Naive thymus-derived CD8-positive, alpha-beta T cell (primary cell): ENCODE measurements at regions not wholly inside any gene's neighbourhood (a gene's known extent, or its start where the extent isn't known, plus 50 kb on each side); places are given as distances from the start of the nearest gene placed in this dataset.
"Not testable (repeated sequence)": the region's sequence is repeated elsewhere in the genome, so short reads cannot be mapped to it uniquely, and the experiment has no call there.

Source experiments
- ATAC-seq, 2 donors: fragments of 150-1000 bp; cut with Tn5 transposase in 1 of 2; sonication (Bioruptor Pico), chemical (Tn5 transposase) in 1 of 2; 1 replicate in 1 of 2; 2 replicates in 1 of 2; pipeline ENCODE4 v1.10.0; 2021; ENCODE audit warnings: mild to moderate bottlenecking in 2 of 2, moderate library complexity in 2 of 2
- POLR2A ChIA-PET: fragments of 350-600 bp; sonication (Branson Sonifier 250); formaldehyde crosslinking; loops from one replicate; lab custom pipeline; 2021; ENCODE audit warnings: antibody characterized with exemption; lab: Charles Lee
- DNase-seq, 10 donors: peaks; one replicate each; pipeline versions ENCODE4 v3.0.0 to v3.0.0-alpha.2; 2020 to 2022
- H3K27ac Mint-ChIP-seq, 10 donors: one replicate each; pipeline ENCODE4 v1.8.0; 2020 to 2022; ENCODE audit warnings: mild to moderate bottlenecking in 10 of 10, mixed read lengths in 10 of 10, moderate library complexity in 4 of 10, inconsistent platforms in 1 of 10
- H3K27me3 Mint-ChIP-seq, 5 donors: one replicate each; pipeline ENCODE4 v1.8.0; 2021 to 2022; ENCODE audit warnings: mixed read lengths in 5 of 5
- H3K36me3 Mint-ChIP-seq, 3 donors: one replicate each; pipeline ENCODE4 v1.8.0; 2020 to 2022; ENCODE audit warnings: mixed read lengths in 3 of 3, mild to moderate bottlenecking in 2 of 3, inconsistent platforms in 1 of 3
- H3K4me1 Mint-ChIP-seq, 4 donors: one replicate each; pipeline ENCODE4 v1.8.0; 2021 to 2022; ENCODE audit warnings: mixed read lengths in 4 of 4
- H3K4me3 Mint-ChIP-seq, 10 donors: one replicate each; pipeline ENCODE4 v1.8.0; 2020 to 2022; ENCODE audit warnings: mild to moderate bottlenecking in 10 of 10, mixed read lengths in 10 of 10, moderate library complexity in 6 of 10, inconsistent platforms in 1 of 10
- H3K9me3 Mint-ChIP-seq, 9 donors: one replicate each; pipeline ENCODE4 v1.8.0; 2020 to 2022; ENCODE audit warnings: mixed read lengths in 9 of 9, mild to moderate bottlenecking in 3 of 9, inconsistent platforms in 1 of 9, moderate library complexity in 1 of 9

GRCh38 chr4:155450676-155451075 lies 73.9 kb upstream of the MAP9 start:
- H3K4me3 Mint-ChIP-seq, result no peak overlapping the region
- H3K36me3 Mint-ChIP-seq, result no peaks in the 10 kb centered on the region
- H3K4me1 Mint-ChIP-seq, result no peaks in the 10 kb centered on the region
- DNase-seq (no peak), ATAC-seq (no peak)
- H3K27ac Mint-ChIP-seq, result no peak overlapping the region
- POLR2A ChIA-PET, result no interaction called here
- H3K27me3 Mint-ChIP-seq, result peaks cover 0 to 3% (median 0%) of the 10 kb centered on the region in 5 donors
- H3K9me3 Mint-ChIP-seq, result no peaks in the 10 kb centered on the region

DNA sequence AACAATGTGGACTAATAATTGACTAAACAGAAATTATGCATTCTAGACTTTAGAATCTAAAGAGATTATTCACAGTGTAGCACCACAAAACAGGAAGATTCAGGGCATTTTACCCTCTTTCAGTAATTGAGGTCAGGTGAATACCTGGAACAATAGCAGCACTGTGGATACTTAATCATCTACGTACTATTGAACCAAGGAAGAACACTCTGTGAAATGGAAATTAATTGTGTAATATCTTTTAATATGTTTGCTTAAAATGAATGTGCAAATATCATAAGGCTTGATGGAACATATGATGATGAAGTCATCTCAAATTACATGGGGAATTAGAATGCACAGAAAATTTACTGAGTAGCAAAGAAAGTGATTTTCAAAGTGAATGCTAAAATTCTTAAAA lies 68.5 kb upstream of the MAP9 start:
- no peaks in the 10 kb centered on the region for H3K36me3 Mint-ChIP-seq
- peaks cover 0 to 4% (median under 1%) of the 10 kb centered on the region in 4 donors for H3K4me1 Mint-ChIP-seq
- no peaks in the 10 kb centered on the region for H3K9me3 Mint-ChIP-seq
- POLR2A ChIA-PET, result no interaction called here
- ATAC-seq, result no peak
- no peak for DNase-seq
- H3K4me3 Mint-ChIP-seq, result no peak overlapping the region
- H3K27ac Mint-ChIP-seq, result no peak overlapping the region
- peaks cover 10 to 25% (median 13%) of the 10 kb centered on the region in 5 donors for H3K27me3 Mint-ChIP-seq

DNA sequence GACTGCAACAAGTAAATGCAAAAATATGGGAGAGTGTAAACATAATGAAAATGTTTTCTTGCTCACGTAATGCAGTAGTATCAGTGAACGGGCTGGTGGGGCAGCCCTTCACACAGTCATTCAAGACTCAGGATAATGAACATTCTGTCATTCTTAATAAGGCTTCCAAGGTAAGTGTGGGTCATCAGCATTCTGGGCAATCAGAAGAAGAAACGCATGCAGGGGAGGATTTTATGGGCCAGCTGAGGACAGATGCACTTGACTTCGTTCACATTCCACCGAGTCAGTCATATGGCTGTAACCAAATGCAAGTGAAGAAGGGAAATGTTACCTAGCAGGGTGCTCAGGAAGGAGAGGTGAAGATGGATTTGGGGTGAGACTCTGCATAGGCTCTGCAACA lies 68.0 kb upstream of the MAP9 start:
- POLR2A ChIA-PET, result no interaction called here
- H3K4me1 Mint-ChIP-seq, result peaks cover 0 to 4% (median under 1%) of the 10 kb centered on the region in 4 donors
- peaks cover 10 to 25% (median 15%) of the 10 kb centered on the region in 5 donors for H3K27me3 Mint-ChIP-seq
- ATAC-seq, result no peak
- no peak overlapping the region for H3K4me3 Mint-ChIP-seq
- no peak overlapping the region for H3K27ac Mint-ChIP-seq
- H3K36me3 Mint-ChIP-seq, result no peaks in the 10 kb centered on the region
- no peaks in the 10 kb centered on the region for H3K9me3 Mint-ChIP-seq
- no peak for DNase-seq

DNA sequence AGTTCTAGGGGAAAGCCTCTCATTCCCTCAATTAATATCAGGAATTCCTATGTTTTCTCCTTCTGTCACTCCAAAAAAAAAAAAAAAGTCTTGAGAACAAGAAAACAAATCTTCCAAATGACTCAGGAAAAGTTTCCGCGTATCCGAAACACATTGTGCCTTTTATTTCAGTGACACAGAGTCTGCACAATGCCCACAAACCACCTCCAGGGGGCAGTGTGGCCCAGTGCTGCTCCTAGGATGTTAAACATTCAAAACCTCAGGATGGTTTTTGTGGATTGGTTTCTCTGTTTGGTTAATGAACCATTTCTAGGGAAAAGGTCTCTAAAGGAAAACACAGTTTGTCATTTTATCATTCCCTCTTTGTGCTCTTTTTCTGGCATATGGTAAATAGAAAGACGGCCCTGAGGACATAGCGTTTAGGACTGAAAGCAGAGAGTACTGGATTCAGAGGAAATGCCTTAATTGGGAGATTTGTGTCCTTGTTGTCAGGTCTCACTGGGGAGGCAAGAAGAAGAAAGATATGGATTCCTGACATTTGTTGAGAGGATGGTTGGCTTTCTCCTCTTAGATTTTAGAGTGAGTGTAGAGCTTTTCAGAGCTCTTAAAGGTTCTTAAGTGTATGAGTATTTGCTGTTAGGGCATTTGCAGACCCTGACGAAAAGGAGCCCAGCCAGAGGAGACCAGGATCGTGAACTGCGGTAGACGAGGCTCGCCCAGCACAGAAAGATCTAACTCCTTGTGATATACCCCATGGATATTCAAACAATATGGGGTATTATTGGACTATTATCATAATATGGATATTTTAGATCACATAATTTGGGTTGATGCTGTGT lies 65.7 kb upstream of the MAP9 start:
- Mint-ChIP-seq H3K4me3 (no peak overlapping the region), H3K27ac (peak overlapping the region in 1 of 10 donors; percentile 0), H3K9me3 (no peaks in the 10 kb centered on the region), H3K4me1 (peaks cover 0 to 4% (median under 1%) of the 10 kb centered on the region in 4 donors), H3K36me3 (no peaks in the 10 kb centered on the region), H3K27me3 (peaks cover 9 to 21% (median 18%) of the 10 kb centered on the region in 5 donors)
- DNase-seq, result peak in 9 of 10 donors; percentile 2 to 64 (median 44)
- POLR2A ChIA-PET, result no interaction called here
- ATAC-seq, result peak in 1 of 2 donors; percentile 54

DNA sequence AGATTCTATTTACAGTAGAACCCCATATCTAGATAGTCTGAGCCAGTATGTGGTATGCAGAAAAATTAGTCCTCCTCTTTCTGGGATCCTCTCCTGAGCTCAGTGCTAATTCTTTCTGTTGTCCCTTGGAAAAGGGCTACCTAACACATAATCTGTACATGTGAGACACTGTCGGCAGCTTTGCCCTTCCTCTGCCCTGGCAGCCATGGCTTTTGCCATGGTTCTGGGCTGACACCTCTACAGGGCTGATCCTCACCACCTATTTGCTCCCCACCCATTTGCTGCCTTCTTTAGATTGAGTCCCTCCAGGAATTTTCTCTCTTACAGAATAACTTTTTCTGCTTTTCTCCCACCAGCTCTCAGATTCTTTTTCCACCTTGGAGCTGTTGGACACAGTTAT lies 64.7 kb upstream of the MAP9 start:
- H3K27me3 Mint-ChIP-seq, result peaks cover 9 to 21% (median 18%) of the 10 kb centered on the region in 5 donors
- no peaks in the 10 kb centered on the region for H3K9me3 Mint-ChIP-seq
- H3K27ac Mint-ChIP-seq, result no peak overlapping the region
- POLR2A ChIA-PET, result no interaction called here
- no peaks in the 10 kb centered on the region for H3K36me3 Mint-ChIP-seq
- H3K4me3 Mint-ChIP-seq, result no peak overlapping the region
- ATAC-seq, result no peak
- DNase-seq, result no peak
- peaks cover 0 to 4% (median under 1%) of the 10 kb centered on the region in 4 donors for H3K4me1 Mint-ChIP-seq

DNA sequence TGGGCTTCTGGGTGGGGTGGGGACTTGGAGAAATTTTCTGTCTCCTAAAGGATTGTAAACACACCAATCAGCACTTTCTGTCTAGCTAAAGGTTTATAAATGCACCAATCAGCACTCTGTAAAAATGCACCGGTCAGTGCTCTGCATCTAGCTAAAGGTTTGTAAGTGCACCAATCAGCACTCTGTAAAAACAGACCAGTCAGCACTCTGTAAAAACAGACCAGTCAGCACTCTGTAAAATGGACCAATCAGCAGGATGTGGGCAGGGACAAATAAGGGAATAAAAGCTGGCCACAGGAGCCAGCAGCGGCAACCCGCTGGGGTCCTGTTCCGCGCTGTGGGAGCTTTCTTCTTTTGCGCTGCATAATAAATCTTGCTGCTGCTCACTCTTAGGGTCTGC lies 63.0 kb upstream of the MAP9 start:
- H3K36me3 Mint-ChIP-seq, H3K4me3 Mint-ChIP-seq, H3K9me3 Mint-ChIP-seq, DNase-seq, H3K27ac Mint-ChIP-seq, POLR2A ChIA-PET, ATAC-seq, H3K4me1 Mint-ChIP-seq: not testable (repeated sequence)
- peaks cover 9 to 23% (median 18%) of the 10 kb centered on the region in 5 donors for H3K27me3 Mint-ChIP-seq

- Mint-ChIP-seq H3K27ac (no peak overlapping the region), H3K4me3 (no peak overlapping the region), H3K36me3 (no peaks in the 10 kb centered on the region), H3K4me1 (no peaks in the 10 kb centered on the region), H3K9me3 (no peaks in the 10 kb centered on the region), H3K27me3 (peaks cover 0 to 9% (median 6%) of the 10 kb centered on the region in 5 donors)
- DNase-seq, result no peak
- POLR2A ChIA-PET, result interaction anchor here (0.6 kb wide), 1 partner anchor 358 kb away, joined by 3 read pairs; no protein-coding TSS in a partner anchor
- ATAC-seq, result no peak
Observed at GRCh38 chr4:155434904-155435303, 58.1 kb upstream of the MAP9 start.

DNA sequence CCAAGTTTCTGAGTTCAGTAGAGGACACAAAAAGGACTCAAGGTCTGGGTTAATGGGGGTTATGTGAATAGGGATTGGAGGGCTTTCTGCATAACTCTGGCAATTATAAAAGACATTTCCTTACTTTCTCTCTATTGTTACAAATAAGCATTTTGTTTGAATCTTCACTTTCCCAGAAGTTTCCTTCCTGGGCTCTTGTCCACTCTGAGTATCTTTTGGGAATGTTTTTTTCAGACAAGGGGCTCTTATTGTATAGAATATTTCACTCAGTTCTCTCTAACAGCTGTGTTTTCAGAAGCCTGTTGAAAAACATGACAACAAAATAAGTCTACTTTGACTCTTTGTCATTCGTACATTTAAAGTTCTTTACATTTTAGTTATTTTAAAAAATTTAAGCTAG lies 57.6 kb upstream of the MAP9 start:
- DNase-seq, result no peak
- Mint-ChIP-seq H3K4me1 (no peaks in the 10 kb centered on the region), H3K4me3 (no peak overlapping the region), H3K27ac (no peak overlapping the region), H3K36me3 (no peaks in the 10 kb centered on the region), H3K27me3 (peaks cover 0 to 11% (median 6%) of the 10 kb centered on the region in 5 donors), H3K9me3 (no peaks in the 10 kb centered on the region)
- POLR2A ChIA-PET, result no interaction called here
- ATAC-seq, result no peak

GRCh38 chr4:155433636-155434360 lies 57.0 kb upstream of the MAP9 start:
- peaks cover 0 to 13% (median 6%) of the 10 kb centered on the region in 5 donors for H3K27me3 Mint-ChIP-seq
- POLR2A ChIA-PET, result no interaction called here
- no peak overlapping the region for H3K27ac Mint-ChIP-seq

DNA sequence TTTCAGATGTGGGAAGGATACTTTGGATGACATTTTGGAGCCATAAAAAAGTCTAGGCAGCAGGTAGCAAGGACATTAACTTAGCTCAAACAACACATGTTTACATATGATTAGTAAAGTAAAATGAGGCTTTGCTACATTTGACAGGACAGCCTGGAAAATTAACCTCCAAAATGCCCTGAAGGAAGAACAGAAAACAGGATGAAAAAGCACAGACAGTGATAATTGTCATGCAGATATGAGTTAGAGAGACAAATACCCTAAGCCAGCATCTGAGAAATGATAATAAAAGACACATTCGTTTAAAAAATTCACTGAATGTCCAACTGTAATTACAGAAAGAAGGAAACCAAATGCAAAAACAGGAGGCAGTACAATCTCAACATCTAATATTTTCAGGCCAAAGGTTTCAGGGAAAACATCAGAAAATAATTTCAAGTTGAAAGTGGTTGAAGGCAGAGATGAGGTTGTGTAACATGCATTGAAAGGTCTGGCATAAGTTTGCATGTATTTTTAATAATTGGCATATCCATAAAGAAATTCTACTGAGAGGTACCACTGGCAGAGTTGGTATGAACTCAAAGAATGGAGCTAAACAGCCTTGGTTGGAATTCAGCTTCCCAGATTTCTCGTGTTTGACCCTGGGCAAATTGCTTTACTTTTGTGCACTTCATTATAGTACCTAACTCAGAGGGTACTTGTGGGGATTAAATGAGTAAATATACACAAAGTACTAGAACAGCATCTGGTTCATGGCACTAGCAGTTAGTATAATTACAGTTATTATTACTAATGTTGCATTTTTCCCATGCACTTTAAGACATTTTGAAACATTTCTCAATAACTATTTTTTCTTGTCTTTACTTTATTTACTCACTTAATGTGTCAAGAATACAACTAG lies 54.4 kb upstream of the MAP9 start:
- Mint-ChIP-seq H3K36me3 (no peaks in the 10 kb centered on the region), H3K4me3 (no peak overlapping the region), H3K9me3 (peaks cover 0 to 24% (median 10%) of the 10 kb centered on the region in 9 donors), H3K4me1 (no peaks in the 10 kb centered on the region), H3K27ac (no peak overlapping the region), H3K27me3 (peaks cover 0 to 13% (median 2%) of the 10 kb centered on the region in 5 donors)
- POLR2A ChIA-PET, result no interaction called here
- ATAC-seq (no peak), DNase-seq (no peak)

More at GRCh38 chr4:155433636-155434360, 57.0 kb upstream of the MAP9 start:
- no peak overlapping the region for H3K4me3 Mint-ChIP-seq
- no peak for DNase-seq
- H3K9me3 Mint-ChIP-seq, result peaks cover 0 to 2% (median 0%) of the 10 kb centered on the region in 9 donors
- H3K36me3 Mint-ChIP-seq, result no peaks in the 10 kb centered on the region
- no peaks in the 10 kb centered on the region for H3K4me1 Mint-ChIP-seq
- no peak for ATAC-seq

GRCh38 chr4:155428128-155428527 lies 51.4 kb upstream of the MAP9 start:
- ATAC-seq (no peak), DNase-seq (no peak)
- H3K27ac Mint-ChIP-seq, result no peak overlapping the region
- H3K4me1 Mint-ChIP-seq, result no peaks in the 10 kb centered on the region
- H3K4me3 Mint-ChIP-seq, result no peak overlapping the region
- peaks cover 0 to 26% (median 10%) of the 10 kb centered on the region in 9 donors for H3K9me3 Mint-ChIP-seq
- peaks cover 0 to 13% (median 2%) of the 10 kb centered on the region in 5 donors for H3K27me3 Mint-ChIP-seq
- POLR2A ChIA-PET, result no interaction called here
- H3K36me3 Mint-ChIP-seq, result no peaks in the 10 kb centered on the region

- ATAC-seq, result no peak
- no peaks in the 10 kb centered on the region for H3K4me1 Mint-ChIP-seq
- H3K27me3 Mint-ChIP-seq, result peaks cover 1 to 15% (median 2%) of the 10 kb centered on the region in 5 donors
- POLR2A ChIA-PET, result no interaction called here
- DNase-seq, result no peak
- no peak overlapping the region for H3K4me3 Mint-ChIP-seq
- H3K9me3 Mint-ChIP-seq, result peaks cover 0 to 30% (median 10%) of the 10 kb centered on the region in 9 donors
- no peak overlapping the region for H3K27ac Mint-ChIP-seq
- no peaks in the 10 kb centered on the region for H3K36me3 Mint-ChIP-seq
Observed at GRCh38 chr4:155426953-155427352, 50.2 kb upstream of the MAP9 start.
